Brain microvascular endothelial cell (primary cell): ENCODE measurements at regions not wholly inside any gene's neighbourhood (a gene's known extent, or its start where the extent isn't known, plus 50 kb on each side); places are given as distances from the start of the nearest gene placed in this dataset.

Experiments used
- DNase-seq: peaks from one replicate; pipeline ENCODE4 v3.0.0-alpha.2; 2020
- H3K27ac ChIP-seq: fragments of 250-450 bp; sonication (Bioruptor Pico); 2 replicates; pipeline ENCODE4 v1.5.1; 2020; ENCODE audit warnings: mild to moderate bottlenecking, moderate library complexity
- H3K27me3 ChIP-seq: fragments of 250-450 bp; sonication (Bioruptor Pico); replicated peaks from 2 replicates; pipeline ENCODE4 v1.5.1; 2020; ENCODE audit warnings: mild to moderate bottlenecking
- H3K36me3 ChIP-seq: fragments of 250-450 bp; sonication (Bioruptor Pico); replicated peaks from 2 replicates; pipeline ENCODE4 v1.5.1; 2020; ENCODE audit warnings: mild to moderate bottlenecking
- H3K4me3 ChIP-seq: 2 replicates; pipeline ENCODE4 v1.5.1; 2011; ENCODE audit warnings: low read depth, mild to moderate bottlenecking, control low read depth, low read length, moderate library complexity
- CTCF ChIP-seq: IDR thresholded peaks from 2 replicates; pipeline ENCODE4 v1.5.1; 2011; ENCODE audit warnings: low read depth, mild to moderate bottlenecking, moderate library complexity, low read length, control low read depth, inconsistent platforms; ENCODE audit errors: missing control alignments
- in situ Hi-C: cut with HindIII; loops from 2 replicates; pipeline ENCODE4 v1.10.0; 2017; ENCODE audit warnings: low sequenced_read_pairs, low pct_ligation_motif_present

GRCh38 chr20:7822772-7823171 lies 117.5 kb downstream of the HAO1 start:
- H3K27me3 ChIP-seq = no peaks in the 10 kb centered on the region
- no peaks in the 10 kb centered on the region for H3K36me3 ChIP-seq
- TF ChIP-seq CTCF = no peak
- H3K27ac ChIP-seq = no peak overlapping the region
- in situ Hi-C loops = no loop called here
- H3K4me3 ChIP-seq = no peak overlapping the region
- no peak for DNase-seq

GRCh38 chr20:7828437-7828836 lies 111.8 kb downstream of the HAO1 start:
- H3K36me3 ChIP-seq = no peaks in the 10 kb centered on the region
- in situ Hi-C loops = no loop called here
- no peak overlapping the region for H3K4me3 ChIP-seq
- no peaks in the 10 kb centered on the region for H3K27me3 ChIP-seq
- no peak for TF ChIP-seq CTCF
- no peak for DNase-seq
- no peak overlapping the region for H3K27ac ChIP-seq

GRCh38 chr20:7829031-7829430 lies 111.2 kb downstream of the HAO1 start:
- Histone ChIP-seq H3K4me3 (no peak overlapping the region), H3K36me3 (no peaks in the 10 kb centered on the region), H3K27me3 (no peaks in the 10 kb centered on the region), H3K27ac (no peak overlapping the region)
- DNase-seq = no peak
- TF ChIP-seq CTCF = no peak
- in situ Hi-C loops = no loop called here

GRCh38 chr20:7829776-7830175 lies 110.5 kb downstream of the HAO1 start:
- Histone ChIP-seq H3K27me3 (no peaks in the 10 kb centered on the region), H3K27ac (no peak overlapping the region), H3K36me3 (no peaks in the 10 kb centered on the region), H3K4me3 (no peak overlapping the region)
- in situ Hi-C loops = no loop called here
- DNase-seq = no peak
- no peak for TF ChIP-seq CTCF
